WTC11 (cell line): ENCODE measurements at regions not wholly inside any gene's neighbourhood (a gene's known extent, or its start where the extent isn't known, plus 50 kb on each side); places are given as distances from the start of the nearest gene placed in this dataset.

Source experiments
- ATAC-seq: fragments of 200-7000 bp; cut with Tn5 transposase; 2 replicates; pipeline ENCODE4 v1.10.0; 2021; ENCODE audit warnings: mild to moderate bottlenecking, moderate library complexity
- CTCF ChIA-PET: fragments of 300-600 bp; sonication (Branson Sonifier 250); formaldehyde crosslinking; loops from one replicate; lab custom pipeline; 2021; ENCODE audit warnings: antibody characterized with exemption; lab: Charles Lee
- POLR2A ChIA-PET: fragments of 350-600 bp; sonication (Branson Sonifier 250); formaldehyde crosslinking; loops from one replicate; lab custom pipeline; 2021; ENCODE audit warnings: antibody characterized with exemption; lab: Charles Lee
- DNase-seq: peaks from one replicate; pipeline ENCODE4 v3.0.0; 2021; ENCODE audit warnings: low spot score
- H3K27ac Mint-ChIP-seq: 2 replicates; pipeline ENCODE4 v1.8.0; 2021; ENCODE audit warnings: mixed read lengths
- H3K27me3 Mint-ChIP-seq: 2 replicates; pipeline ENCODE4 v1.8.0; 2021; ENCODE audit warnings: low read depth, mild to moderate bottlenecking, moderate library complexity, mixed read lengths
- H3K36me3 Mint-ChIP-seq: 2 replicates; pipeline ENCODE4 v1.8.0; 2021; ENCODE audit warnings: mixed read lengths
- H3K4me1 Mint-ChIP-seq: 2 replicates; pipeline ENCODE4 v1.8.0; 2022; ENCODE audit warnings: mixed read lengths
- H3K4me3 Mint-ChIP-seq: 2 replicates; pipeline ENCODE4 v1.8.0; 2021; ENCODE audit warnings: mild to moderate bottlenecking, moderate library complexity, mixed read lengths
- H3K9me3 Mint-ChIP-seq: 2 replicates; pipeline ENCODE4 v1.8.0; 2021; ENCODE audit warnings: mixed read lengths
- ETV6 ChIP-seq: sonication (generic); formaldehyde crosslinking; IDR thresholded peaks from 2 replicates; pipeline ENCODE4 v1.8.1; 2022; ENCODE audit warnings: mild to moderate bottlenecking, missing genetic modification reagents
- FOXP1 ChIP-seq: sonication (generic); formaldehyde crosslinking; IDR thresholded peaks from 2 replicates; pipeline ENCODE4 v1.8.0; 2022; ENCODE audit warnings: missing genetic modification reagents, mild to moderate bottlenecking, moderate library complexity, borderline replicate concordance
- GTF2I ChIP-seq: fragments of 250-450 bp; sonication (Bioruptor Pico); conservative IDR thresholded peaks from 2 replicates; pipeline ENCODE4 v1.4.0; 2021; ENCODE audit warnings: mild to moderate bottlenecking
- HMGA2 ChIP-seq: fragments of 250-450 bp; sonication (Bioruptor Pico); IDR thresholded peaks from 2 replicates; pipeline ENCODE4 v1.4.0; 2021; ENCODE audit warnings: mild to moderate bottlenecking, moderate library complexity
- JUN ChIP-seq: sonication (generic); formaldehyde crosslinking; IDR thresholded peaks from 2 replicates; pipeline ENCODE4 v1.8.0; 2023; ENCODE audit warnings: mild to moderate bottlenecking, missing genetic modification reagents
- MXD4 ChIP-seq: fragments of 250-450 bp; sonication (Bioruptor Pico); IDR thresholded peaks from 2 replicates; pipeline ENCODE4 v1.8.0; 2021; ENCODE audit warnings: mild to moderate bottlenecking, moderate library complexity, borderline replicate concordance
- MYBL2 ChIP-seq: sonication (generic); formaldehyde crosslinking; IDR thresholded peaks from 2 replicates; pipeline ENCODE4 v1.8.1; 2023; ENCODE audit warnings: mild to moderate bottlenecking, moderate library complexity, missing genetic modification reagents
- NR1H2 ChIP-seq: sonication (generic); formaldehyde crosslinking; IDR thresholded peaks from 2 replicates; pipeline ENCODE4 v1.9.0; 2021; ENCODE audit warnings: mild to moderate bottlenecking, moderate library complexity, missing genetic modification reagents
- PRRX2 ChIP-seq: fragments of 250-450 bp; sonication (Bioruptor Pico); IDR thresholded peaks from 2 replicates; pipeline ENCODE4 v1.8.0; 2021; ENCODE audit warnings: mild to moderate bottlenecking
- RELA ChIP-seq: sonication (generic); formaldehyde crosslinking; IDR thresholded peaks from 2 replicates; pipeline ENCODE4 v1.8.1; 2022; ENCODE audit warnings: missing genetic modification reagents, mild to moderate bottlenecking, borderline replicate concordance
- RORB ChIP-seq: fragments of 250-450 bp; sonication (Bioruptor Pico); IDR thresholded peaks from 2 replicates; pipeline ENCODE4 v1.9.0; 2021; ENCODE audit warnings: mild to moderate bottlenecking
- SMAD4 ChIP-seq: sonication (generic); formaldehyde crosslinking; IDR thresholded peaks from 2 replicates; pipeline ENCODE4 v1.8.0; 2022; ENCODE audit warnings: mild to moderate bottlenecking, missing genetic modification reagents
- ZBTB21 ChIP-seq: sonication (generic); formaldehyde crosslinking; IDR thresholded peaks from 2 replicates; pipeline ENCODE4 v1.8.1; 2023; ENCODE audit warnings: mild to moderate bottlenecking, missing genetic modification reagents, borderline replicate concordance
- ZNF138 ChIP-seq: sonication (generic); formaldehyde crosslinking; conservative IDR thresholded peaks from 2 replicates; pipeline ENCODE4 v1.8.1; 2022; ENCODE audit warnings: mild to moderate bottlenecking, moderate library complexity, missing genetic modification reagents
- ZNF396 ChIP-seq: fragments of 250-450 bp; sonication (Bioruptor Pico); IDR thresholded peaks from 2 replicates; pipeline ENCODE4 v1.8.0; 2021; ENCODE audit warnings: mild to moderate bottlenecking, moderate library complexity, borderline replicate concordance
- TF ChIP-seq, protein P1 (sequence below): sonication (generic); formaldehyde crosslinking; IDR thresholded peaks from 2 replicates; pipeline ENCODE4 v1.8.0; 2022; ENCODE audit warnings: mild to moderate bottlenecking, missing genetic modification reagents
- TF ChIP-seq, protein P2 (sequence below): sonication (generic); formaldehyde crosslinking; IDR thresholded peaks from 2 replicates; pipeline ENCODE4 v1.8.1; 2022; ENCODE audit warnings: low read depth, missing genetic modification reagents, borderline replicate concordance
- TF ChIP-seq, protein P3 (sequence below): fragments of 250-450 bp; sonication (Bioruptor Pico); conservative IDR thresholded peaks from 2 replicates; pipeline ENCODE4 v1.9.0; 2021; ENCODE audit warnings: mild to moderate bottlenecking
- TF ChIP-seq, protein P4 (sequence below): fragments of 250-450 bp; sonication (Bioruptor Pico); IDR thresholded peaks from 2 replicates; pipeline ENCODE4 v1.9.0; 2021; ENCODE audit warnings: mild to moderate bottlenecking, borderline replicate concordance
- TF ChIP-seq, protein P5 (sequence below): sonication (generic); formaldehyde crosslinking; IDR thresholded peaks from 2 replicates; pipeline ENCODE4 v1.8.1; 2023; ENCODE audit warnings: mild to moderate bottlenecking, missing genetic modification reagents, moderate library complexity

DNA sequence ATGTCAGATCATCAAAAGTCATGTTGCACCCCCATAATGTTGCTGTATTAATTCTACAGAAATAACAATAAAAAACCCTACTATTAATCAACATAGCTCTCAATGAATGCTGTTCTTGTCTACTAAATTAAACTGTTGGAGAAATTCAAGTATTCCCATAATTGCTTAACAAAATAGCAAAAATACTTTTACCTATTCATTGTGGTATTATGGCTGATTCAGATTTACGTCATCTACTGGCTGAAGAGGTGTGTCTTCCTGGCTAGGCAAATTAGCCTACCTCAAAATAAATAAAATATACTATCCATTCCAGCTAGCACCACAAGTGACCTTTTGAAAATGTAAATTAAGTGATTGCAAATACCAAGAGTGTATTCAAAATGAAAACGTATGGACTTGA is 249.4 kb downstream of the MEIS1 start:
- POLR2A ChIA-PET, result no interaction called here
- no peak for DNase-seq
- H3K27me3 Mint-ChIP-seq, result peaks cover 16% of the 10 kb centered on the region
- no peak overlapping the region for H3K27ac Mint-ChIP-seq
- peaks cover 69% of the 10 kb centered on the region for H3K4me1 Mint-ChIP-seq
- CTCF ChIA-PET, result no interaction called here
- no peaks in the 10 kb centered on the region for H3K36me3 Mint-ChIP-seq
- ATAC-seq, result no peak
- H3K4me3 Mint-ChIP-seq, result no peak overlapping the region
- TF ChIP-seq MXD4 (CRISPR knock-in tag), result no peak
- TF ChIP-seq, protein P1, sequence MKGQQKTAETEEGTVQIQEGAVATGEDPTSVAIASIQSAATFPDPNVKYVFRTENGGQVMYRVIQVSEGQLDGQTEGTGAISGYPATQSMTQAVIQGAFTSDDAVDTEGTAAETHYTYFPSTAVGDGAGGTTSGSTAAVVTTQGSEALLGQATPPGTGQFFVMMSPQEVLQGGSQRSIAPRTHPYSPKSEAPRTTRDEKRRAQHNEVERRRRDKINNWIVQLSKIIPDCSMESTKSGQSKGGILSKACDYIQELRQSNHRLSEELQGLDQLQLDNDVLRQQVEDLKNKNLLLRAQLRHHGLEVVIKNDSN (CRISPR knock-in tag), result no peak
- TF ChIP-seq ETV6 (CRISPR knock-in tag), result no peak
- TF ChIP-seq, protein P2, sequence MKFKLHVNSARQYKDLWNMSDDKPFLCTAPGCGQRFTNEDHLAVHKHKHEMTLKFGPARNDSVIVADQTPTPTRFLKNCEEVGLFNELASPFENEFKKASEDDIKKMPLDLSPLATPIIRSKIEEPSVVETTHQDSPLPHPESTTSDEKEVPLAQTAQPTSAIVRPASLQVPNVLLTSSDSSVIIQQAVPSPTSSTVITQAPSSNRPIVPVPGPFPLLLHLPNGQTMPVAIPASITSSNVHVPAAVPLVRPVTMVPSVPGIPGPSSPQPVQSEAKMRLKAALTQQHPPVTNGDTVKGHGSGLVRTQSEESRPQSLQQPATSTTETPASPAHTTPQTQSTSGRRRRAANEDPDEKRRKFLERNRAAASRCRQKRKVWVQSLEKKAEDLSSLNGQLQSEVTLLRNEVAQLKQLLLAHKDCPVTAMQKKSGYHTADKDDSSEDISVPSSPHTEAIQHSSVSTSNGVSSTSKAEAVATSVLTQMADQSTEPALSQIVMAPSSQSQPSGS (CRISPR knock-in tag), result no peak
- TF ChIP-seq, protein P3, sequence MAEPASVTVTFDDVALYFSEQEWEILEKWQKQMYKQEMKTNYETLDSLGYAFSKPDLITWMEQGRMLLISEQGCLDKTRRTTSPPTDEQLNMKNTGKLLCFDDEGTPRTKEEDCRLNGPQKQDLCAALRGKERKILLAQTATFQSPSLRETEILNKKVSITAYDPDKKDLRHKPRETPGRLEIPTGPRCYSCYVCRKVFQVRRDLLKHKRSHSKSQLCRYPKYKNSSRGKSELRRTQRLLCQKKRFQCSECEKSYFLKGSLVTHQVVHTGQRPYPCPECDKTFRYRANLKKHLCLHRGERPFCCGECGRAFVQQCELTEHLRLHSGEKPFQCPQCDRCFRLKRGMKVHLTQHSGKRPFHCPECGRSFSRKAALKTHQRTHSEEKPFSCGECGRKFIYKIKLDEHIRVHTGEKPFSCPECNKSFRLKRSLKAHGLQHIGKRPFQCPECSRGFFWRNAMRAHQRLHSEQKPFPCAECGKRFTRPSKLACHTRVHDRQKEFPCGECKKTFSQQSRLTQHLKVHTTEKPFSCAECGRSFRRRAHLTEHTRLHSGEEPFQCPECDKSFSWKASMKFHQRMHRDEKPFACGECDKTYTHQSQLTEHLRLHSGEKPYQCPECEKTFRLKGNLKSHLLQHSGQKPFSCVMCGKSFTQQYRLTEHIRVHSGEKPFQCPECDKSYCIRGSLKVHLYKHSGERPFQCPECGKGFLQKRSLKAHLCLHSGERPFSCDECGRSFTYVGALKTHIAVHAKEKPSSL (CRISPR knock-in tag), result no peak
- no peak for TF ChIP-seq JUN (CRISPR knock-in tag)
- no peak for TF ChIP-seq HMGA2 (CRISPR knock-in tag)
- TF ChIP-seq NR1H2 (CRISPR knock-in tag), result no peak
- TF ChIP-seq RELA, result no peak
- no peak for TF ChIP-seq ZNF396 (CRISPR knock-in tag)
- TF ChIP-seq RORB (CRISPR knock-in tag), result no peak
- TF ChIP-seq SMAD4 (CRISPR knock-in tag), result no peak
- TF ChIP-seq, protein P4, sequence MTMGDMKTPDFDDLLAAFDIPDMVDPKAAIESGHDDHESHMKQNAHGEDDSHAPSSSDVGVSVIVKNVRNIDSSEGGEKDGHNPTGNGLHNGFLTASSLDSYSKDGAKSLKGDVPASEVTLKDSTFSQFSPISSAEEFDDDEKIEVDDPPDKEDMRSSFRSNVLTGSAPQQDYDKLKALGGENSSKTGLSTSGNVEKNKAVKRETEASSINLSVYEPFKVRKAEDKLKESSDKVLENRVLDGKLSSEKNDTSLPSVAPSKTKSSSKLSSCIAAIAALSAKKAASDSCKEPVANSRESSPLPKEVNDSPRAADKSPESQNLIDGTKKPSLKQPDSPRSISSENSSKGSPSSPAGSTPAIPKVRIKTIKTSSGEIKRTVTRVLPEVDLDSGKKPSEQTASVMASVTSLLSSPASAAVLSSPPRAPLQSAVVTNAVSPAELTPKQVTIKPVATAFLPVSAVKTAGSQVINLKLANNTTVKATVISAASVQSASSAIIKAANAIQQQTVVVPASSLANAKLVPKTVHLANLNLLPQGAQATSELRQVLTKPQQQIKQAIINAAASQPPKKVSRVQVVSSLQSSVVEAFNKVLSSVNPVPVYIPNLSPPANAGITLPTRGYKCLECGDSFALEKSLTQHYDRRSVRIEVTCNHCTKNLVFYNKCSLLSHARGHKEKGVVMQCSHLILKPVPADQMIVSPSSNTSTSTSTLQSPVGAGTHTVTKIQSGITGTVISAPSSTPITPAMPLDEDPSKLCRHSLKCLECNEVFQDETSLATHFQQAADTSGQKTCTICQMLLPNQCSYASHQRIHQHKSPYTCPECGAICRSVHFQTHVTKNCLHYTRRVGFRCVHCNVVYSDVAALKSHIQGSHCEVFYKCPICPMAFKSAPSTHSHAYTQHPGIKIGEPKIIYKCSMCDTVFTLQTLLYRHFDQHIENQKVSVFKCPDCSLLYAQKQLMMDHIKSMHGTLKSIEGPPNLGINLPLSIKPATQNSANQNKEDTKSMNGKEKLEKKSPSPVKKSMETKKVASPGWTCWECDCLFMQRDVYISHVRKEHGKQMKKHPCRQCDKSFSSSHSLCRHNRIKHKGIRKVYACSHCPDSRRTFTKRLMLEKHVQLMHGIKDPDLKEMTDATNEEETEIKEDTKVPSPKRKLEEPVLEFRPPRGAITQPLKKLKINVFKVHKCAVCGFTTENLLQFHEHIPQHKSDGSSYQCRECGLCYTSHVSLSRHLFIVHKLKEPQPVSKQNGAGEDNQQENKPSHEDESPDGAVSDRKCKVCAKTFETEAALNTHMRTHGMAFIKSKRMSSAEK, result no peak
- no peak for TF ChIP-seq MYBL2
- TF ChIP-seq PRRX2, result no peak
- no peak for TF ChIP-seq ZNF138 (CRISPR knock-in tag)
- no peak for TF ChIP-seq GTF2I (CRISPR knock-in tag)
- TF ChIP-seq, protein P5, sequence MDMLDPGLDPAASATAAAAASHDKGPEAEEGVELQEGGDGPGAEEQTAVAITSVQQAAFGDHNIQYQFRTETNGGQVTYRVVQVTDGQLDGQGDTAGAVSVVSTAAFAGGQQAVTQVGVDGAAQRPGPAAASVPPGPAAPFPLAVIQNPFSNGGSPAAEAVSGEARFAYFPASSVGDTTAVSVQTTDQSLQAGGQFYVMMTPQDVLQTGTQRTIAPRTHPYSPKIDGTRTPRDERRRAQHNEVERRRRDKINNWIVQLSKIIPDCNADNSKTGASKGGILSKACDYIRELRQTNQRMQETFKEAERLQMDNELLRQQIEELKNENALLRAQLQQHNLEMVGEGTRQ (CRISPR knock-in tag), result no peak
- TF ChIP-seq ZBTB21 (CRISPR knock-in tag), result no peak
- no peak for TF ChIP-seq FOXP1 (CRISPR knock-in tag)
- H3K9me3 Mint-ChIP-seq, result no peaks in the 10 kb centered on the region
